ENCODE measurements at regions not wholly inside any gene's neighbourhood (a gene's known extent, or its start where the extent isn't known, plus 50 kb on each side); places are given as distances from the start of the nearest gene placed in this dataset.
A peak's percentile ranks its signal among the peaks of the same experiment; 100 is the strongest.

DNA sequence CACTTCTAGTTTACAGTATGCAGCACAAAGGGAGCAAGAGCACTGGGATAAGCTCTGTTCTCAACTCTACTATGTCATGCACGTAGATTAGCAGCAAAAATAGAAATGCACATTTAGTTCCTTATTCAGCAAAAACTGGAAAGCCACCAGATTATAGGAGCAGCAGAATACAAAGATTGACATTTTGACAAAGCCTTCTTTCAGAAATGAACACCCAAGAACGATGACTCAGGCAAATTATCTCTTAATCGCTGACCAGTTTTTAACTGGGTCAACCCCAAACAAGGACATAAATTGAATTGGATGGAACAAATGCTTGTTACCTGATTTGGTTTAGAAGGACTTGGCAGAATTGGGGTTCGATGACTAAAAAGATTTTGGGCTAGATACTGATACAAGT, 775.3 kb upstream of the HS3ST1 start:
- TF ChIP-seq PTBP1 (IDR thresholded peaks at IDR 0.05; ENCODE audit: low read depth, low read length) (no peak), MAFG (tag; conservative IDR thresholded peaks at IDR 0.05) (0 out of 2 replicates have a peak, but pooled peaks have one; percentile 19), ZNF316 (IDR thresholded peaks at IDR 0.05) (peak; percentile 20; the same call in 1 of the 2 replicates)
- no peak overlapping the region for H2AFZ ChIP-seq (ENCODE audit: low read depth, low read length)
- no peak overlapping the region for H3K27ac ChIP-seq (ENCODE audit: extremely low read depth, low read depth, low read length)
- no peak overlapping the region for H3K9ac ChIP-seq (ENCODE audit: insufficient read depth in 1 of 2, low read depth in 2 of 2, low read length in 2 of 2)
- H3K4me3 ChIP-seq: no peak overlapping the region
- WGBS (ENCODE audit: insufficient coverage, low coverage, missing lambda C conversion rate): 0% methylated on average over 4 of the region's 4 CpGs
- CTCF ChIA-PET (ENCODE audit: low intra/inter-chr PET ratio): no interaction called here
- DNase-seq (ENCODE audit: extremely low read depth in 1 of 4, low spot score in 3 of 4) (no peak), ATAC-seq (no peak), FAIRE-seq (no peak)
- no peak overlapping the region for H3K4me2 ChIP-seq (ENCODE audit: insufficient read depth, low read length)
- H4K20me1 ChIP-seq (replicated peaks; ENCODE audit: control insufficient read depth, insufficient read depth, low read length): no peaks in the 10 kb centered on the region
- no peaks in the 10 kb centered on the region for H3K9me1 ChIP-seq (ENCODE audit: control insufficient read depth, insufficient read depth, low read length)
- H3K9me3 ChIP-seq (replicated peaks; ENCODE audit: control insufficient read depth, insufficient read depth, low read depth, low read length): no peaks in the 10 kb centered on the region; the same call in 1 of the 2 replicates
- in situ Hi-C loops (cut with MboI): no loop called here
- no TSS peak for BruUV-seq (replicated peaks)
- H3K4me1 ChIP-seq (replicated peaks in 1 of 2; ENCODE audit: control insufficient read depth in 2 of 2, insufficient read depth in 2 of 2, low read length in 2 of 2): no peaks in the 10 kb centered on the region
- POLR2A ChIA-PET: no interaction called here
- intact Hi-C loops (cut with micrococcal nuclease): no loop called here
- no peaks in the 10 kb centered on the region for H3K27me3 ChIP-seq (ENCODE audit: control insufficient read depth in 2 of 2, insufficient read depth in 2 of 2, low read length in 2 of 2)
- H3K36me3 ChIP-seq (ENCODE audit: control insufficient read depth, insufficient read depth, low read length): no peaks in the 10 kb centered on the region
- H3K79me2 ChIP-seq (ENCODE audit: control insufficient read depth, insufficient read depth, low read length): no peaks in the 10 kb centered on the region

DNA sequence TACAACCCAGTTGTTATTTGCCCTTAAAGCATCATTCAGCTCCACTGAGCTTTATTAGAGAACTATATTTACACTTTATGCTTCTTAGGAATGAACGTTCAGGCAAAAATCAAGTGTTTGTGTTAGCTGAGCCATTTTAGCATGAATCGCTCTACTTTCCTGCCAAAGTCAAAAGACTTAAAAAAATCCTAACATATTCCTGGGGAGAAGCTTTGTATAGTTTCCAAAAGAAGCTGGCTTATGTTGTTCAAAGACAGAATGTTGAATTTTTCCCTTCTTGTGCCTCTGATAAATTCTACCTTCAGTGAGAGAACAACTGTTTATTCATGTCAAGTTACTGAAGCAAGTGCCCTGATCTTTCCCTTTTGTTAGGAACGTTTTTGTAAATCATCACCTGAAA, 771.5 kb upstream of the HS3ST1 start:
- no peak overlapping the region for H3K4me2 ChIP-seq (ENCODE audit: insufficient read depth, low read length)
- CTCF ChIA-PET (ENCODE audit: low intra/inter-chr PET ratio): no interaction called here
- H4K20me1 ChIP-seq (replicated peaks; ENCODE audit: control insufficient read depth, insufficient read depth, low read length): no peaks in the 10 kb centered on the region
- no peaks in the 10 kb centered on the region; the same call in 1 of the 2 replicates for H3K9me3 ChIP-seq (replicated peaks; ENCODE audit: control insufficient read depth, insufficient read depth, low read depth, low read length)
- no peaks in the 10 kb centered on the region for H3K79me2 ChIP-seq (ENCODE audit: control insufficient read depth, insufficient read depth, low read length)
- ATAC-seq (no peak), DNase-seq (ENCODE audit: extremely low read depth in 1 of 4, low spot score in 3 of 4) (no peak), FAIRE-seq (no peak)
- in situ Hi-C loops (cut with MboI) (no loop called here), intact Hi-C loops (cut with micrococcal nuclease) (no loop called here)
- H3K9ac ChIP-seq (ENCODE audit: insufficient read depth in 1 of 2, low read depth in 2 of 2, low read length in 2 of 2): no peak overlapping the region
- H3K4me3 ChIP-seq: no peak overlapping the region
- no peaks in the 10 kb centered on the region for H3K27me3 ChIP-seq (ENCODE audit: control insufficient read depth in 2 of 2, insufficient read depth in 2 of 2, low read length in 2 of 2)
- WGBS (ENCODE audit: insufficient coverage, low coverage, missing lambda C conversion rate): 2% methylated on average over 3 of the region's 3 CpGs
- H3K36me3 ChIP-seq (ENCODE audit: control insufficient read depth, insufficient read depth, low read length): no peaks in the 10 kb centered on the region
- no peak overlapping the region for H2AFZ ChIP-seq (ENCODE audit: low read depth, low read length)
- TF ChIP-seq SMAD4 (CRISPR knock-in tag; conservative IDR thresholded peaks at IDR 0.05) (no peak), NR2C1 (IDR thresholded peaks at IDR 0.05) (no peak), NR2C1 (tag; IDR thresholded peaks at IDR 0.05) (no peak), ATF7 (IDR thresholded peaks at IDR 0.05) (no peak)
- TF ChIP-seq, protein P1, sequence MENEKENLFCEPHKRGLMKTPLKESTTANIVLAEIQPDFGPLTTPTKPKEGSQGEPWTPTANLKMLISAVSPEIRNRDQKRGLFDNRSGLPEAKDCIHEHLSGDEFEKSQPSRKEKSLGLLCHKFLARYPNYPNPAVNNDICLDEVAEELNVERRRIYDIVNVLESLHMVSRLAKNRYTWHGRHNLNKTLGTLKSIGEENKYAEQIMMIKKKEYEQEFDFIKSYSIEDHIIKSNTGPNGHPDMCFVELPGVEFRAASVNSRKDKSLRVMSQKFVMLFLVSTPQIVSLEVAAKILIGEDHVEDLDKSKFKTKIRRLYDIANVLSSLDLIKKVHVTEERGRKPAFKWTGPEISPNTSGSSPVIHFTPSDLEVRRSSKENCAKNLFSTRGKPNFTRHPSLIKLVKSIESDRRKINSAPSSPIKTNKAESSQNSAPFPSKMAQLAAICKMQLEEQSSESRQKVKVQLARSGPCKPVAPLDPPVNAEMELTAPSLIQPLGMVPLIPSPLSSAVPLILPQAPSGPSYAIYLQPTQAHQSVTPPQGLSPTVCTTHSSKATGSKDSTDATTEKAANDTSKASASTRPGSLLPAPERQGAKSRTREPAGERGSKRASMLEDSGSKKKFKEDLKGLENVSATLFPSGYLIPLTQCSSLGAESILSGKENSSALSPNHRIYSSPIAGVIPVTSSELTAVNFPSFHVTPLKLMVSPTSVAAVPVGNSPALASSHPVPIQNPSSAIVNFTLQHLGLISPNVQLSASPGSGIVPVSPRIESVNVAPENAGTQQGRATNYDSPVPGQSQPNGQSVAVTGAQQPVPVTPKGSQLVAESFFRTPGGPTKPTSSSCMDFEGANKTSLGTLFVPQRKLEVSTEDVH (IDR thresholded peaks at IDR 0.05; ENCODE audit: low read depth, partially characterized antibody): no peak
- TF ChIP-seq, protein P2, sequence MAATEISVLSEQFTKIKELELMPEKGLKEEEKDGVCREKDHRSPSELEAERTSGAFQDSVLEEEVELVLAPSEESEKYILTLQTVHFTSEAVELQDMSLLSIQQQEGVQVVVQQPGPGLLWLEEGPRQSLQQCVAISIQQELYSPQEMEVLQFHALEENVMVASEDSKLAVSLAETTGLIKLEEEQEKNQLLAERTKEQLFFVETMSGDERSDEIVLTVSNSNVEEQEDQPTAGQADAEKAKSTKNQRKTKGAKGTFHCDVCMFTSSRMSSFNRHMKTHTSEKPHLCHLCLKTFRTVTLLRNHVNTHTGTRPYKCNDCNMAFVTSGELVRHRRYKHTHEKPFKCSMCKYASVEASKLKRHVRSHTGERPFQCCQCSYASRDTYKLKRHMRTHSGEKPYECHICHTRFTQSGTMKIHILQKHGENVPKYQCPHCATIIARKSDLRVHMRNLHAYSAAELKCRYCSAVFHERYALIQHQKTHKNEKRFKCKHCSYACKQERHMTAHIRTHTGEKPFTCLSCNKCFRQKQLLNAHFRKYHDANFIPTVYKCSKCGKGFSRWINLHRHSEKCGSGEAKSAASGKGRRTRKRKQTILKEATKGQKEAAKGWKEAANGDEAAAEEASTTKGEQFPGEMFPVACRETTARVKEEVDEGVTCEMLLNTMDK (IDR thresholded peaks at IDR 0.05; ENCODE audit: borderline replicate concordance, insufficient read depth, low read depth, low read length, poor library complexity, severe bottlenecking): no peak
- H3K4me1 ChIP-seq (replicated peaks in 1 of 2; ENCODE audit: control insufficient read depth in 2 of 2, insufficient read depth in 2 of 2, low read length in 2 of 2): no peaks in the 10 kb centered on the region
- H3K9me1 ChIP-seq (ENCODE audit: control insufficient read depth, insufficient read depth, low read length): no peaks in the 10 kb centered on the region
- no TSS peak for BruUV-seq (replicated peaks)
- POLR2A ChIA-PET: no interaction called here
- H3K27ac ChIP-seq (ENCODE audit: extremely low read depth, low read depth, low read length): no peak overlapping the region

Data from K562 (cell line).